Activated CD8-positive, alpha-beta memory T cell treated with anti-CD3 and anti-CD28 coated beads, Interleukin-2, amount 50 U/mL, for 24 hours (primary cell): ENCODE measurements at regions not wholly inside any gene's neighbourhood (a gene's known extent, or its start where the extent isn't known, plus 50 kb on each side); places are given as distances from the start of the nearest gene placed in this dataset.

ENCODE experiments used
- DNase-seq: peaks from one replicate; pipeline ENCODE4 v3.0.0-alpha.2; 2020; ENCODE audit errors: extremely low read depth

- no peak for DNase-seq
Measured at GRCh38 chr18:39692367-39693015, 2126.9 kb upstream of the CELF4 start.

- no peak for DNase-seq
Measured at GRCh38 chr18:39685303-39685902, 2119.8 kb upstream of the CELF4 start.

- no peak for DNase-seq
Measured at GRCh38 chr18:39681061-39681460, 2115.5 kb upstream of the CELF4 start.

- no peak for DNase-seq
Measured at GRCh38 chr18:39675906-39676305, 2110.3 kb upstream of the CELF4 start.

GRCh38 chr18:39675368-39675767 lies 2109.8 kb upstream of the CELF4 start:
- no peak for DNase-seq

- no peak for DNase-seq
Measured at GRCh38 chr18:39672171-39672570, 2106.6 kb upstream of the CELF4 start.

GRCh38 chr18:39667905-39668304 lies 2102.3 kb upstream of the CELF4 start:
- no peak for DNase-seq

GRCh38 chr18:39666541-39666940 lies 2100.9 kb upstream of the CELF4 start:
- no peak for DNase-seq

GRCh38 chr18:39661856-39662366 lies 2096.3 kb upstream of the CELF4 start:
- no peak for DNase-seq

- DNase-seq: no peak
Measured at GRCh38 chr18:39660141-39660540, 2094.5 kb upstream of the CELF4 start.

GRCh38 chr18:39655341-39655740 lies 2089.7 kb upstream of the CELF4 start:
- DNase-seq: no peak

- no peak for DNase-seq
Measured at GRCh38 chr18:39653221-39653620, 2087.6 kb upstream of the CELF4 start.

GRCh38 chr18:39648616-39649015 lies 2083.0 kb upstream of the CELF4 start:
- DNase-seq: no peak

GRCh38 chr18:39647627-39648534 lies 2082.3 kb upstream of the CELF4 start:
- DNase-seq: no peak

GRCh38 chr18:39638224-39638623 lies 2072.6 kb upstream of the CELF4 start:
- DNase-seq: no peak

GRCh38 chr18:39636931-39637330 lies 2071.3 kb upstream of the CELF4 start:
- no peak for DNase-seq

GRCh38 chr18:39635966-39636365 lies 2070.4 kb upstream of the CELF4 start:
- DNase-seq: no peak

GRCh38 chr18:39635192-39635591 lies 2069.6 kb upstream of the CELF4 start:
- DNase-seq: no peak

- no peak for DNase-seq
Measured at GRCh38 chr18:39627936-39628335, 2062.3 kb upstream of the CELF4 start.

GRCh38 chr18:39624961-39625360 lies 2059.4 kb upstream of the CELF4 start:
- no peak for DNase-seq

GRCh38 chr18:39622431-39622830 lies 2056.8 kb upstream of the CELF4 start:
- no peak for DNase-seq

- no peak for DNase-seq
Measured at GRCh38 chr18:39620551-39621168, 2055.1 kb upstream of the CELF4 start.
